Keratinocyte (primary cell): ENCODE measurements at regions not wholly inside any gene's neighbourhood (a gene's known extent, or its start where the extent isn't known, plus 50 kb on each side); places are given as distances from the start of the nearest gene placed in this dataset.

Experiments used
- DNase-seq: peaks from one replicate; pipeline ENCODE4 v3.0.0-alpha.2; 2011; ENCODE audit warnings: low read depth, missing footprints, low spot score
- FAIRE-seq: peaks from 2 replicates; lab custom pipeline; 2011; peaks lifted over from hg19 to GRCh38; lab: Jason Lieb, UNC
- H2AFZ ChIP-seq: 2 replicates; pipeline ENCODE4 v1.6.0; 2012; ENCODE audit warnings: low read length, control low read depth, inconsistent platforms; ENCODE audit not compliant: control insufficient read depth
- H3K27ac ChIP-seq: 2 replicates; pipeline ENCODE4 v1.5.1; 2011; ENCODE audit warnings: low read length; ENCODE audit not compliant: control insufficient read depth, insufficient read depth
- H3K27me3 ChIP-seq: 3 replicates; pipeline ENCODE4 v1.6.0; 2011; ENCODE audit warnings: low read length; ENCODE audit not compliant: control insufficient read depth, insufficient read depth; ENCODE audit errors: extremely low read depth
- H3K36me3 ChIP-seq, 2 experiments: 2 replicates in 1 of 2; 3 replicates in 1 of 2; pipeline ENCODE4 v1.5.1; 2011; ENCODE audit warnings: low read length in 2 of 2, mild to moderate bottlenecking in 1 of 2; ENCODE audit not compliant: control insufficient read depth in 2 of 2, insufficient read depth in 2 of 2; ENCODE audit errors: extremely low read depth in 1 of 2
- H3K4me1 ChIP-seq: 3 replicates; pipeline ENCODE4 v1.5.1; 2011; ENCODE audit warnings: low read length; ENCODE audit not compliant: control insufficient read depth, insufficient read depth; ENCODE audit errors: extremely low read depth
- H3K4me2 ChIP-seq: 3 replicates; pipeline ENCODE4 v1.6.0; 2011; ENCODE audit warnings: low read depth, low read length; ENCODE audit not compliant: control insufficient read depth, insufficient read depth; ENCODE audit errors: extremely low read depth
- H3K4me3 ChIP-seq, 3 experiments: fragments of 200-600 bp in 1 of 3; sonication (generic) in 1 of 3; 2 replicates in 2 of 3; 3 replicates in 1 of 3; pipeline ENCODE4 v1.5.1; 2011 to 2016; ENCODE audit warnings: low read length in 3 of 3, mild to moderate bottlenecking in 3 of 3, control low read depth in 2 of 3, inconsistent platforms in 1 of 3, low read depth in 1 of 3, mixed read lengths in 1 of 3, mixed run types in 1 of 3, moderate library complexity in 1 of 3; ENCODE audit not compliant: control insufficient read depth in 2 of 3, insufficient read depth in 2 of 3; ENCODE audit errors: extremely low read depth in 1 of 3
- H3K79me2 ChIP-seq: 2 replicates; pipeline ENCODE4 v1.6.0; 2012; ENCODE audit warnings: low read length; ENCODE audit not compliant: control insufficient read depth, insufficient read depth
- H3K9ac ChIP-seq: 3 replicates; pipeline ENCODE4 v1.6.0; 2011; ENCODE audit warnings: low read length; ENCODE audit not compliant: control insufficient read depth, insufficient read depth; ENCODE audit errors: extremely low read depth
- H3K9me1 ChIP-seq: 3 replicates; pipeline ENCODE4 v1.6.0; 2011; ENCODE audit warnings: low read length; ENCODE audit not compliant: control insufficient read depth, insufficient read depth; ENCODE audit errors: extremely low read depth
- H3K9me3 ChIP-seq: 2 replicates; pipeline ENCODE4 v1.5.1; 2012; ENCODE audit warnings: low read depth, low read length; ENCODE audit not compliant: control insufficient read depth
- H4K20me1 ChIP-seq: 3 replicates; pipeline ENCODE4 v1.6.0; 2011; ENCODE audit warnings: low read length; ENCODE audit not compliant: control insufficient read depth, insufficient read depth; ENCODE audit errors: extremely low read depth
- EZH2 ChIP-seq: IDR thresholded peaks from one replicate; pipeline ENCODE4 v1.6.1; 2012; ENCODE audit warnings: inconsistent platforms, mild to moderate bottlenecking, low read length, moderate library complexity
- dilution Hi-C: fragments of 300-500 bp; cut with MboI; formaldehyde crosslinking; loops from one replicate; pipeline ENCODE4 v1.7.0; 2020; ENCODE audit warnings: low sequenced_read_pairs; ENCODE audit not compliant: extremely low pct_ligation_motif_present
- TF ChIP-seq, protein P1 (sequence below), 3 experiments: IDR thresholded peaks in 1 of 3; conservative IDR thresholded peaks in 1 of 3; optimal IDR thresholded peaks in 1 of 3; 2 replicates in 2 of 3; 3 replicates in 1 of 3; pipeline versions ENCODE3 to v1.5.1; 2011; ENCODE audit warnings: low read length in 3 of 3, mild to moderate bottlenecking in 3 of 3, moderate library complexity in 2 of 3, control low read depth in 1 of 3, inconsistent platforms in 1 of 3; ENCODE audit not compliant: insufficient read depth in 2 of 3; ENCODE audit errors: extremely low read depth in 1 of 3

DNA sequence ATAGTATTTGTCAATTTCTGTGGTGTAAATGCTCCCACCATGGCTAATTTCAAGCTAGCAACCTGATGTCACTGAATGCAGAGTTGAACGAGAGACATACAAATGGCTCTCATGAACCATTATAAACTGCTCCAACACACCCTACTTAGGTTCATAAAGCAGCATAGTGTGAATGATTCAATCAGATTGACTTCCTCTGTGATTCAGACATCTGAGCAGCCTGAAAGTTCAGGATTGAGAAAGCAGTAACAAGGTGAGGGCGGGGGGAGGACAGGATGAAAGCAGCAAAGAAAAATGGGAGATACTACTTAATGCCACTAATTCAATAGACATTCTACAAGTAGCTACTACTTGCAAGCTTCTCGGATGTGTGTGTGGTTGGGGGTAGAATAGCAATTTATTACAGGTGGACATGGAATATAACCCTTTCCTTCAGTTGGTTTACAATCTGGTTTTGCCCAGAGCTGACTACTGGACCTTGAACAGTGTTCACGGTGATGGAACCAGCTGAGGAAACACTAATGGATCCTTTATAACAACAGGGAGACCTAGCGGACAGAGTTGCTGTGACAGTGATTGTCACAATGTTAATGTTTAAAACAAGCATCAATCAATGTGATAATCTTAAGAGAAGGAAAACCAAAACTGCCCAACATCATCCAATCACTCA is 52.5 kb upstream of the PELI2 start:
- no peak overlapping the region for H2AFZ ChIP-seq
- no peak for FAIRE-seq

More for the DNA sequence above, 52.5 kb upstream of the PELI2 start:
- Histone ChIP-seq H3K27ac (no peak overlapping the region), H3K4me2 (no peak overlapping the region), H4K20me1 (no peaks in the 10 kb centered on the region), H3K9me3 (no peaks in the 10 kb centered on the region), H3K9me1 (no peaks in the 10 kb centered on the region), H3K9ac (no peak overlapping the region), H3K36me3 (no peaks in the 10 kb centered on the region), H3K4me1 (no peaks in the 10 kb centered on the region), H3K79me2 (no peaks in the 10 kb centered on the region), H3K27me3 (no peaks in the 10 kb centered on the region), H3K4me3 (no peak overlapping the region)
- dilution Hi-C loops = no loop called here
- TF ChIP-seq EZH2 = no peak
- TF ChIP-seq, protein P1, sequence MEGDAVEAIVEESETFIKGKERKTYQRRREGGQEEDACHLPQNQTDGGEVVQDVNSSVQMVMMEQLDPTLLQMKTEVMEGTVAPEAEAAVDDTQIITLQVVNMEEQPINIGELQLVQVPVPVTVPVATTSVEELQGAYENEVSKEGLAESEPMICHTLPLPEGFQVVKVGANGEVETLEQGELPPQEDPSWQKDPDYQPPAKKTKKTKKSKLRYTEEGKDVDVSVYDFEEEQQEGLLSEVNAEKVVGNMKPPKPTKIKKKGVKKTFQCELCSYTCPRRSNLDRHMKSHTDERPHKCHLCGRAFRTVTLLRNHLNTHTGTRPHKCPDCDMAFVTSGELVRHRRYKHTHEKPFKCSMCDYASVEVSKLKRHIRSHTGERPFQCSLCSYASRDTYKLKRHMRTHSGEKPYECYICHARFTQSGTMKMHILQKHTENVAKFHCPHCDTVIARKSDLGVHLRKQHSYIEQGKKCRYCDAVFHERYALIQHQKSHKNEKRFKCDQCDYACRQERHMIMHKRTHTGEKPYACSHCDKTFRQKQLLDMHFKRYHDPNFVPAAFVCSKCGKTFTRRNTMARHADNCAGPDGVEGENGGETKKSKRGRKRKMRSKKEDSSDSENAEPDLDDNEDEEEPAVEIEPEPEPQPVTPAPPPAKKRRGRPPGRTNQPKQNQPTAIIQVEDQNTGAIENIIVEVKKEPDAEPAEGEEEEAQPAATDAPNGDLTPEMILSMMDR (optimal IDR thresholded peaks at IDR 0.05 in 1 of 3, IDR thresholded peaks at IDR 0.05 in 1 of 3, conservative IDR thresholded peaks at IDR 0.05 in 1 of 3; ENCODE audit: extremely low read depth in 1 of 3, insufficient read depth in 2 of 3, low read length in 3 of 3) = no peak
- no peak for DNase-seq
